HepG2 (cell line): ENCODE measurements at regions not wholly inside any gene's neighbourhood (a gene's known extent, or its start where the extent isn't known, plus 50 kb on each side); places are given as distances from the start of the nearest gene placed in this dataset.

Experiments used
- ATAC-seq: fragments of 200-7000 bp; cut with Tn5 transposase; 3 replicates; pipeline ENCODE4 v1.9.1; 2020; ENCODE audit warnings: mild to moderate bottlenecking, moderate library complexity
- BruUV-seq: library from RNA; stranded (reverse); fragments of 400-500 nt; replicated peaks from 2 replicates; lab custom pipeline; 2021; lab: Mats Ljungman, UMichigan
- CTCF ChIA-PET: fragments of 300-600 bp; formaldehyde crosslinking; extraction: SDS; loops from one replicate; lab custom pipeline; 2021; ENCODE audit warnings: low total read pairs, inconsistent platforms, low intra/inter-chr PET ratio; lab: Yijun Ruan, JAX
- POLR2A ChIA-PET: fragments of 350-600 bp; sonication (Branson Sonifier 250); formaldehyde crosslinking; loops from one replicate; lab custom pipeline; 2020; ENCODE audit warnings: antibody characterized with exemption, inconsistent platforms; lab: Yijun Ruan, JAX
- DNase-seq: peaks from one replicate; pipeline ENCODE4 v3.0.0-alpha.2; 2015; ENCODE audit warnings: low spot score
- FAIRE-seq: peaks from 3 replicates; lab custom pipeline; 2011; peaks lifted over from hg19 to GRCh38; lab: Jason Lieb, UNC
- H2AFZ ChIP-seq: one replicate; pipeline ENCODE4 v1.6.1; 2011; ENCODE audit warnings: low read length, inconsistent platforms
- H3K27ac ChIP-seq: fragments of 300-600 bp; 3 replicates; pipeline ENCODE4 v1.8.0; 2011; ENCODE audit warnings: mixed run types, mild to moderate bottlenecking, mixed read lengths, low read length, inconsistent platforms; ENCODE audit not compliant: insufficient read depth; ENCODE audit errors: extremely low read length
- H3K27me3 ChIP-seq, 2 experiments: fragments of 200-600 bp in 1 of 2; 2 replicates in 1 of 2; 3 replicates in 1 of 2; pipeline versions ENCODE4 v1.6.0 to v1.8.0; 2011; ENCODE audit warnings: low read length in 2 of 2, mild to moderate bottlenecking in 2 of 2, moderate library complexity in 2 of 2, inconsistent platforms in 1 of 2; ENCODE audit not compliant: insufficient read depth in 2 of 2, control insufficient read depth in 1 of 2
- H3K36me3 ChIP-seq, 2 experiments: fragments of 200-600 bp in 1 of 2; replicated peaks in 1 of 2; 2 replicates in 1 of 2; 3 replicates in 1 of 2; pipeline versions ENCODE4 v1.5.1 to v1.8.0; 2011; ENCODE audit warnings: low read length in 2 of 2, inconsistent platforms in 1 of 2; ENCODE audit not compliant: insufficient read depth in 2 of 2, control insufficient read depth in 1 of 2
- H3K4me1 ChIP-seq: 2 replicates; pipeline ENCODE4 v1.5.1; 2012; ENCODE audit warnings: low read length, inconsistent platforms; ENCODE audit not compliant: insufficient read depth
- H3K4me2 ChIP-seq: 2 replicates; pipeline ENCODE4 v1.6.0; 2011; ENCODE audit warnings: low read depth, low read length, inconsistent platforms
- H3K4me3 ChIP-seq, 3 experiments: fragments of 200-600 bp in 1 of 3; sonication (generic), shearing (Covaris generic) in 1 of 3; replicated peaks in 1 of 3; 2 replicates each; pipeline ENCODE4 v1.5.1; 2011 to 2016; ENCODE audit warnings: low read length in 3 of 3, inconsistent platforms in 2 of 3, low read depth in 2 of 3, mild to moderate bottlenecking in 2 of 3, control low read depth in 1 of 3, mixed read lengths in 1 of 3; ENCODE audit not compliant: insufficient read depth in 1 of 3
- H3K79me2 ChIP-seq: one replicate; pipeline ENCODE4 v1.6.1; 2011; ENCODE audit warnings: low read length, inconsistent platforms; ENCODE audit not compliant: insufficient read depth
- H3K9ac ChIP-seq: 2 replicates; pipeline ENCODE4 v1.6.0; 2011; ENCODE audit warnings: mild to moderate bottlenecking, low read depth, low read length, inconsistent platforms; ENCODE audit not compliant: insufficient read depth
- H3K9me3 ChIP-seq: 2 replicates; pipeline ENCODE4 v1.5.1; 2012; ENCODE audit warnings: mild to moderate bottlenecking, low read length
- H4K20me1 ChIP-seq: 2 replicates; pipeline ENCODE4 v1.6.0; 2011; ENCODE audit warnings: inconsistent platforms, mild to moderate bottlenecking, low read length, moderate library complexity; ENCODE audit not compliant: insufficient read depth
- AGO2 ChIP-seq: fragments of 200-400 bp; formaldehyde crosslinking; optimal IDR thresholded peaks from 2 replicates; pipeline ENCODE3; 2017; ENCODE audit warnings: mild to moderate bottlenecking, low read depth, low read length, moderate library complexity
- ESRRA ChIP-seq: sonication (generic); formaldehyde crosslinking; IDR thresholded peaks from 2 replicates; pipeline ENCODE4 v1.5.1; 2020; ENCODE audit warnings: mild to moderate bottlenecking, low read depth, missing genetic modification reagents
- KAT2B ChIP-seq: fragments of 150-350 bp; IDR thresholded peaks from 2 replicates; pipeline ENCODE4 v1.6.1; 2014; ENCODE audit warnings: low read depth, low read length, borderline replicate concordance
- KLF9 ChIP-seq: IDR thresholded peaks from 2 replicates; pipeline ENCODE4 v1.6.1; 2016; ENCODE audit warnings: low read depth
- KMT2B ChIP-seq: IDR thresholded peaks from 2 replicates; pipeline ENCODE4 v1.6.1; 2016; ENCODE audit warnings: missing genetic modification reagents, missing compliant biosample characterization
- MIER3 ChIP-seq: IDR thresholded peaks from 2 replicates; pipeline ENCODE4 v1.6.1; 2016; ENCODE audit warnings: missing compliant biosample characterization, borderline replicate concordance
- NBN ChIP-seq: fragments of 450-650 bp; conservative IDR thresholded peaks from 2 replicates; pipeline ENCODE4 v1.6.1; 2017
- SNAPC4 ChIP-seq: sonication (generic); formaldehyde crosslinking; IDR thresholded peaks from 2 replicates; pipeline ENCODE4 v1.4.0; 2020; ENCODE audit warnings: mild to moderate bottlenecking, missing genetic modification reagents
- TBL1XR1 ChIP-seq: fragments of 150-350 bp; IDR thresholded peaks from 2 replicates; pipeline ENCODE4 v1.6.1; 2014; ENCODE audit warnings: borderline replicate concordance, low read length; ENCODE audit not compliant: partially characterized antibody
- ZNF225 ChIP-seq: sonication (generic); formaldehyde crosslinking; IDR thresholded peaks from 2 replicates; pipeline ENCODE4 v1.4.0; 2020; ENCODE audit warnings: mild to moderate bottlenecking, missing genetic modification reagents
- ZNF264 ChIP-seq: sonication (generic); formaldehyde crosslinking; IDR thresholded peaks from 2 replicates; pipeline ENCODE4 v1.4.0; 2020; ENCODE audit warnings: missing genetic modification reagents
- ZNF414 ChIP-seq: sonication (generic); formaldehyde crosslinking; IDR thresholded peaks from 2 replicates; pipeline ENCODE4 v1.5.0; 2020; ENCODE audit warnings: missing genetic modification reagents
- ZNF543 ChIP-seq: sonication (generic); formaldehyde crosslinking; IDR thresholded peaks from 2 replicates; pipeline ENCODE4 v1.4.0; 2020; ENCODE audit warnings: mild to moderate bottlenecking, missing genetic modification reagents
- ZNF580 ChIP-seq: IDR thresholded peaks from 2 replicates; pipeline ENCODE4 v1.6.1; 2016; ENCODE audit warnings: low read depth, borderline replicate concordance
- WGBS: methylation state at CpG from one replicate; pipeline ENCODE4 v1.1.6; 2017; ENCODE audit warnings: low lambda C conversion rate; 5-methylcytosine and 5-hydroxymethylcytosine counted together
- in situ Hi-C: cut with HindIII; loops from 2 replicates; pipeline ENCODE4 v1.10.0; 2017; ENCODE audit warnings: low pct_unique_long_range_greater_than_20kb; ENCODE audit not compliant: extremely low pct_ligation_motif_present
- intact Hi-C: fragments of 100-400 bp; cut with micrococcal nuclease; formaldehyde crosslinking; loops from one replicate; pipeline ENCODE4 v1.10.0; 2022; ENCODE audit not compliant: unreplicated experiment

DNA sequence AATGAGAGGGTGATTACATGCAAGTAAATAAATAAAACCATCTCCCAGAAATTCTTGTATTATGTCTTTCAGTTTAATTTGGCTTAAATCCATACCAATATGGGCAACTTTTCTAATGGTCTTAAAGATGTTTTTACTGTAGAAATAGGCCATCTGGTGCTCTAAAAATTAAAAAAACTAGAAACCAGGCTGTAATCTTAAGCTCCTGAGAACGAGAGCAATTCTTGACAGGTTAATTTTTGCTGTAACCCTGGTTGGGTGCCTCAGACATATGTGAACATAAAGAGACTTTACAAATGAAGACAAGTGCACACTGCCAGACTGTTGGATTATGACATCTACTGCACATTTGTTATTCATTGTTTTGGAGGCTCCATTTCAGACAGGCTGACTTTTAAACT lies 246.8 kb upstream of the DAB2 start:
- no peak overlapping the region for H3K27ac ChIP-seq
- ChIA-PET CTCF (no interaction called here), POLR2A (no interaction called here)
- FAIRE-seq (no peak), DNase-seq (no peak), ATAC-seq (no peak)
- no peaks in the 10 kb centered on the region for H3K4me1 ChIP-seq
- H3K36me3 ChIP-seq, result no peaks in the 10 kb centered on the region
- no TSS peak for BruUV-seq
- H3K4me3 ChIP-seq, result no peak overlapping the region
- WGBS, result 0% methylated on average over 1 of the region's 1 CpG
- no peak for TF ChIP-seq KMT2B (CRISPR knock-in tag)
- no peak for TF ChIP-seq KLF9
- TF ChIP-seq ZNF414 (CRISPR knock-in tag), result no peak
- no peak for TF ChIP-seq KAT2B
- no peak for TF ChIP-seq MIER3 (CRISPR knock-in tag)
- no peak for TF ChIP-seq TBL1XR1
- in situ Hi-C loops, result no loop called here
- H4K20me1 ChIP-seq, result no peaks in the 10 kb centered on the region
- H3K9ac ChIP-seq, result no peak overlapping the region
- H3K9me3 ChIP-seq, result no peaks in the 10 kb centered on the region
- no peaks in the 10 kb centered on the region for H3K27me3 ChIP-seq
- H3K79me2 ChIP-seq, result no peaks in the 10 kb centered on the region
- H2AFZ ChIP-seq, result no peak overlapping the region
- intact Hi-C loops, result no loop called here
- no peak overlapping the region for H3K4me2 ChIP-seq

GRCh38 chr5:39670955-39671354 lies 246.2 kb upstream of the DAB2 start:
- DNase-seq, result no peak
- ATAC-seq, result no peak
- TF ChIP-seq AGO2 (no peak), ZNF543 (no peak), NBN (no peak), ZNF264 (no peak), SNAPC4 (CRISPR knock-in tag) (no peak), ZNF580 (no peak), ZNF225 (CRISPR knock-in tag) (no peak), ESRRA (no peak)
- Histone ChIP-seq H3K27me3 (no peaks in the 10 kb centered on the region), H3K9me3 (no peaks in the 10 kb centered on the region), H2AFZ (no peak overlapping the region), H3K79me2 (no peaks in the 10 kb centered on the region), H3K27ac (no peak overlapping the region), H4K20me1 (no peaks in the 10 kb centered on the region), H3K4me3 (no peak overlapping the region), H3K9ac (no peak overlapping the region), H3K4me2 (no peak overlapping the region), H3K4me1 (no peaks in the 10 kb centered on the region), H3K36me3 (no peaks in the 10 kb centered on the region)
- POLR2A ChIA-PET, result no interaction called here
- BruUV-seq, result no TSS peak
- in situ Hi-C loops (no loop called here), intact Hi-C loops (no loop called here)
- FAIRE-seq, result no peak
- CTCF ChIA-PET, result no interaction called here
